Body of pancreas (tissue), 4 donors: ENCODE measurements at regions not wholly inside any gene's neighbourhood (a gene's known extent, or its start where the extent isn't known, plus 50 kb on each side); places are given as distances from the start of the nearest gene placed in this dataset.

Experiments used
- CTCF ChIP-seq, 7 experiments: fragments of 450-650 bp in 4 of 7; fragments of 200-600 bp in 3 of 7; sonication (generic) in 3 of 7; IDR thresholded peaks; one replicate each; pipeline ENCODE4 v1.5.1; 2016 to 2019; ENCODE audit warnings: antibody characterized with exemption in 7 of 7
- POLR2A ChIP-seq, 3 donors: fragments of 450-650 bp; IDR thresholded peaks; one replicate each; pipeline ENCODE4 v1.6.1; 2016; ENCODE audit warnings: antibody characterized with exemption in 3 of 3, mild to moderate bottlenecking in 2 of 3

GRCh38 chr21:38144193-38144592, 112.6 kb upstream of the KCNJ15 start:
- TF ChIP-seq CTCF (IDR thresholded peaks at IDR 0.05) (no peak), POLR2A (IDR thresholded peaks at IDR 0.05) (no peak)
